ENCODE measurements at regions not wholly inside any gene's neighbourhood (a gene's known extent, or its start where the extent isn't known, plus 50 kb on each side); places are given as distances from the start of the nearest gene placed in this dataset.

DNA sequence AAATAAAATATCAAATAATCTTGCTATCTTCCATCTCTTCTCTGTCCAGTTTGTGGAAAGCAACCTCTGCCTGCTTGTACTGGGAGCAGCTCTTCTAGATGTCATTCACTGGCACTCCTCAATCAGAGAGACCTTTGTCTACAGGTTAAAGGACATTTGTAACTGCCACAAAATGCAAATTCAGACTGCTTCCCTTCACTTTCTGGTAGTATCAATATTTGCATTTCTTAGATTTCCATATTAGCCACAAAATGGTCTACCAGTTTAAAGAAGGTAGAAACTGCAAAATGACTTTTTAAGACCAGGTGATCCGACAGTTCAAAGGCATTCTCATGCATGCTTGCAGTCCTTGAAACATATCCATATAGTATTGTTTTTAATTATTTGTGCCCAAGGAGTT is 51.7 kb upstream of the RCN1 start:
- DNase-seq (ENCODE audit: low spot score): no peak

DNA sequence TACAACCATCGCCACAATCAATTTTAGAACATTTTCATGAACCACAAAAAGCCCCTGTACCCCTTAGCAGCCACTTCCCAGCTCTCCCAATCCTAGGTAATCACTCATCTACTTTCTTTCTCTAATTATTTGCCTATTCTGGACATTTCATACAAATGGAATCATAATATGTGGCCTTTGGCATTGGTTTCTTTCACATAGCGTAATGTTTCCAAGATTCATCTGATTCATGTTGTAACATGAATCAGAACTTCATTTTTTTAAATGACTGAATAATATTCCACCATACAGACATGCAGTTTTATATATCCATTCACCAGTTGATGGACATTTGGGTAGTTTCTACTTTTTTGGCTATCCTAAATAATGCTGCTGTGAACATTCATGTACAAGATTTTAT is 56.2 kb upstream of the RCN1 start:
- DNase-seq (ENCODE audit: low spot score): no peak

DNA sequence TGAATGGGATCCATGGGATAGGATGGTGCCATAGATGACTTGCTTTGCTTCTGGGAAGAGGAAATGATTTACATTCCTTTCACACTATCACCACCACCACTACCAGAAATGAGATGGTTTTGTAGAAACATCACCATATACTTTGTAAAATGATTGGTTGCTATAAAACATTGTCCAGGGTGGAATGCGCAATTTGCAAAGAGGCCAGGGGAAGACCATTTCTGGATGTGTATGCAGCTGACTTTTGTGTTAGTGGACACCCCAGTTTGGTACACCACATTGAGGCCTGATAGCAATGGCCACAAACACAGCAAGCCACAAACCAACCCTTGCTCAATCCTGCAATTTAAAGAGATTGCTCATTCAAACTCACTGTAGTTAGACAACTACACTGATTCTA is 56.7 kb upstream of the RCN1 start:
- no peak for DNase-seq (ENCODE audit: low spot score)

DNA sequence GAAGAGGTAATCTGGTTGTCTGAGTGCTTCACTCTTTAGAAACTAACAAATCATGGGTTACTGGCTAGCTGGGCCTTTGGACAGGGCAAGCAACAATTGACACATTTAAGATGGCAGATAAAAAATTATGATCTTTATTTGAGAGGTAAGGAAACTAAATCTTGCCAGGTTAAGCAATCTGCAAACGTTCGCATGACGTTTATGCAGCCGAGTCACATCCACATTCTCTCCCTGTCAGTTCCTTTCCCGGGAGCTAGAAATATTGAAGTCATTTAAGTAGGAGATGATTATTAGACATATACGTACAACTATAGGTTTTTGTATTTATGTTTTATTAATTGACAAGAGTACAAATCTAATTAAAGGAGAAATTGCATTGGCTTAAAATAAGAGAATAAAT is 57.4 kb upstream of the RCN1 start:
- DNase-seq (ENCODE audit: low spot score): no peak

DNA sequence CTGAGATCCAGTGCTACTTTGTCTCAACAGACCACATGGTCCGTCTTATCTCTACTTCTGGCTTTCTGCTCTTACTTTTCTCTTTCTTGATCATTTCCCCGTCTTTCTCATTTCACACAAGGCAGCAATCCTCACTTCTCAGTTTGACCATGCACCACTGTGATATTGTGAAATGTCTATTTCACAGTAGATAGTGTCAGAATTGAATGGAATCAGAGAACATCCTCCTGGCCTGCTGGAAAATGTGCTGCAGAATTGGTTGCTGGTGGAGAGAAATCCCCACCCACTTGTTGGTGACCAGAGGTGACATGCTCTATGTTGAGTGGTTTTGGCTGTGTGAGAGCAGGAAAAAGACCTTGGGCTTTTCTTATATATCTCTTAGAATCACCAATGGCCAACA is 57.8 kb upstream of the RCN1 start:
- no peak for DNase-seq (ENCODE audit: low spot score)

DNA sequence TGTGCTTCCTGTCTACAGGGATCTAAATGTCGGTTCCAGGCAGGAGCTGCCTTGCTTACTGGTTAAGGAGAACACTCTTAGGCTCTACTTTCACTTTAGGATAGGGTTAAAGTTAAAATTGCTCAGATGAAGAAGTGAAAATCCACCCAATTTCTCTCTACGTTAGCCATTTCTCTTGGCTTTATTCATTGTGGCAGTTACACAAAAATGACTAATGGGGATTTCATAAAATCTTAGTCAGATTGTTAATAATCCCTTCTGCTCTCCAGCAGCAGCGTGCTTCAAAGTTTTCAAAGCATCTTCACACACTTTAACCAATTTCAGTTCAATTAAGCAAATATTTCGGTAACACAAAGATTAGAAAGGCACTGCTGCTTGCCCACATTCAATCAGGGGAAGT is 58.4 kb upstream of the RCN1 start:
- no peak for DNase-seq (ENCODE audit: low spot score)

DNA sequence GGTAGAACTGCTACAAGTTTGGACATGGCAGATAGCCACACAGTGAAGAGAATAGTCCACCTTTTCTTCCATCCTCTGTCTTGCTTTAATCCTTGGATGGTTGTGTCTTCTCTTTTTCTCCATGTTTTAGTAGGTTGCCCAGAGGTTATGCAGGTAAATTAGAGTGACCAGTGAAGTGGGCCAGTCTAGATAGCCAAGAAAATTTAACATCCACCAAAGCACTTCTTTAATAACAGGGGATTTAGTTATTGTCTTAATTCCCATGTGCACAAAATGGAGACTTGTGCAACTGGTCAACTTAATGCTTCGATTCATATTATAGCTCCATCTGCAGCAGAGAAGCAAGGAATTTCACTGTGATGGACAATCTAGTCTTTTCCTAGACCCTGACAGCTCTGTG is 58.8 kb upstream of the RCN1 start:
- no peak for DNase-seq (ENCODE audit: low spot score)

DNA sequence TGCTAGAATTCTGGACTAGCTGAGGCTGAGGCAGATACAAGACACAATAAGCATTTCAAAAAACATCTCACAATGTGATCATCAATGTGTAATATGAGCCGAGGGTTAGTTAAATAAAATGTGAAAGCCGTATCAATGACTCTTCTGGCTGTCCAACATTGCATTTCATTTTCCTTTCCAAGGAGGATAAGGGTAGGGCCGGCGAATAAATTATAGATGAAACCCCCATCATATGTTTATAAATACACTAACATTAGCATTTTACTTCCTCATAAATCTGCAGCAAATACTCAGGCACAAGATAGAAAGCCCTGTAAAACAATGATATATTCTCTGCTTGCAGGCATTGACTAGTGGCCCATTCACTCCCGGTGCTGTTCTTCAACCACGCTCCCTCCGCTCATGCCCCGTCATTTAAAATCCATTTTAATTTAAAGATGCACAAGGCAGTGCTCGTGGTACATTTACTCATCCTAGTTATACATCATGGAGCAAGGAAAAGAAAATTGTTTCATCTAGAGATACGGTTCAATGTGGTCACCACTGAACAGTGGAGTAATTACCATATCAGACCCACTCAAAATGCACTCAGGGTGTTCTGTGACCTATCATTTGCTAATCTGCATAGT is 59.9 kb upstream of the RCN1 start:
- no peak for DNase-seq (ENCODE audit: low spot score)

DNA sequence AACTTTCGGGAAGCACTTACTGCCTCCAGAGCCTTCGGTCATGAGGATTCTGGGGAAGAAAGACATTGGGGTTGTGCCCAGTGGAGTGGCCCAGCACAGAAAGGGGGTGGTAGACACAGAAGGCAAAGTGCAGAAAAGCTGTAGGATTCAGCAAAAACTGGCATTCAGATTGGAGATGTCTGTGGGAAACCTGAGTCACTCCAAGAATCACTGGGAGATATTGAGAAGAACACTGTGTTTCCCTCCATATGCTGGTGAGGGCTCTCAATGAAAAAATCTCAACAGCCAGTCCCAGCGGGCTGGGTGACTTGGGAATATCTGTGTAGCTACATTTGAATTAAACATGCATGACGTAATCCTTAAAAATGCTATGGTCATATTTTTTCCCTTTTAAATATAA is 61.2 kb upstream of the RCN1 start:
- DNase-seq (ENCODE audit: low spot score): peak; percentile 19

DNA sequence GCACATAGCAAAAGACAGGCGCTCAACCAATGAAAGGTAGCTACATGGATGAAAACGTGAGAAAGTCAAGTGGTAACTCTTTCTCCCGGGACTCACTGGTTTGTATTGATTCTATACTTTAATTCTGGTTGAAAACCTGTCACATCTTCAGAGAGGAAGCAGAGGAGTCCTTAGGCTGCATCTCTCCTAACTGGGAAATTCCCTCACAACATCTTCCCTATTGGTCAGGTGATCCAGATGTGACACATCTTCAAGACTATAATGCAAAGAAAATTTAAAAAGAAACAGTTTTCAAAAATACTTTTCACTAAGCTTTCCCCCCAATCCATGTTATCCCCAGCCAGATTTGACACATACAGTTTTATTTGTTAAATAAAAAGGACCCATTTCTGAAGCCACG is 62.7 kb upstream of the RCN1 start:
- DNase-seq (ENCODE audit: low spot score): no peak

DNA sequence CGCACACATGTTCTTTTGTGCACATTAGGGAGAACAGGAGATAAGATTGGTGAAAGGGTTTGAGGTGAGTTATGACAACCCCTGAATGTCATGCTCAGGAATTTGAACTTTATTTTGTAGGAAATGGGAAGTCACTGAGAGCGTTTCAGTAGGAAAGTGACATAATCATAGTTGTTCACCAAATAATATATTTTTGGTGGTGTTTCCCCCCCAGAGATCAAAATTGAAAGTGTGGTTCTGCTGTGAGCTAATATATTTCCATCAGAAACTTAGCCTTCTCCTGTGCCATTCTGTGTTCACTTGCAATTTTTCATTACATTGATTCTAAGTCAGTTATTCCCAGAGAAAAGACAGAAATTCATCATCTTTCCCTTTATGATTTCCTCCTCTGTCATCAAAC is 64.1 kb upstream of the RCN1 start:
- no peak for DNase-seq (ENCODE audit: low spot score)

DNA sequence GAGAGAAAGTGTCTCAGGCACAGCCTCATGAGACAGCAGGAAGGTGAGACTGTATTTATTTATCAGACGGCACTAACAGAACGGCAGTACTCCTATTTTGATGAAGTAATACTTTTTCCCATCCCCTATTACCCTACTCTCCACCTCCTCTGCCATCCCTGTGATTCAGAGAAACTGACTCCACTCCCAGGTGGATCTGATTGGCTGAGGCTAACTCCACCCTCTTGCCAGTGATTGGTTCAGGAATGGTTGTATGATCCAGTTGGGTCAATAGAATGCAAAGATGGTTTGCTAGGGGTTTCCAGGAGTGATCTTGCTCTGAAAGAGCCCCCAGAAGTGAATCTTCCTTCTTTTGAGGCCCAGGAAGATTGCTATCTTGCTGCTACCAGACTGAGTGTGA is 65.9 kb upstream of the RCN1 start:
- DNase-seq (ENCODE audit: low spot score): no peak

DNA sequence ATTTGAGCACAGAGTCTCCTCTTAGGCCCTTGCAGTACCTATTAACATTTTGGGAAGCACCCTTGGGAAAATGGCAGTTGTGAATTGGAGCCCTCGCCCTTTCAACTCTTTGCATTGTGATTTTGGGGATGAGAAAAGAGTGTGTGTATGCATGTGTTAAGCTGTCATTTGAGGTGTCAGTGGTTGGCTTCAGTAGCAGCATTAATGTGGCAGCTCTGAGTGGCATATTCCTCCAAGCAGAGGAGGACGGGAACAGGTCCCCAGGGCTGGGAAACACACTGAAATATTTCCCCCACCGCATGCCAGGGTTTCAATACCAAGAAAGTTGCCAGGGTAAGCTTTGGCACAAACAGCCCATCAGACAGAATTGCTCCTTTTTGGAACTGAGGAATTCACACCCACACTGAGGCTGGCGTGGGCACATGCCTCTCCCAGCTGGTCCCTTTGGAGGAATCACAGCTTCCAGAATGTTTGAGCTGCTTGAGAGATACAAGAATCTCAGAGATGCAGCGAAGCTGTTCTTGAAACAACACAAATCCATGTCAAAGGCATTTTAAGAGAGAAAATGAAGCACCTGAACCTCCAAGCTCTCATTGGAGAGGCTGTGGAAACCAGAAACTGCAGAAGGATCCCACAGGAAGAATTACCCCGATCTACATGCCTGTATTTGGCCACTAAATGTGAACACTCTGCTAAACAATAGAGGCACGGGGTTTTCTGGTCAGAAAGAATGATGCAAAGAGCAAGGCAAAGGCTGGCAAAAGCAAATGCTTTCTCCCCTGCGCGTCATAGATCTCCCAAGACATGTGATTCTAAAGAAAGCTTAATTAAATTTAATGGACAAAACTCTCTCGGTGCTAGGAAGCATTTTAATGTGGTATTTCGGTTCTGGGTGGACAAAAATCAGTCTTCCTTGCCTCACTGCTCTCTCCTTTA is 67.2 kb upstream of the RCN1 start:
- DNase-seq (ENCODE audit: low spot score): peak; percentile 7

DNA sequence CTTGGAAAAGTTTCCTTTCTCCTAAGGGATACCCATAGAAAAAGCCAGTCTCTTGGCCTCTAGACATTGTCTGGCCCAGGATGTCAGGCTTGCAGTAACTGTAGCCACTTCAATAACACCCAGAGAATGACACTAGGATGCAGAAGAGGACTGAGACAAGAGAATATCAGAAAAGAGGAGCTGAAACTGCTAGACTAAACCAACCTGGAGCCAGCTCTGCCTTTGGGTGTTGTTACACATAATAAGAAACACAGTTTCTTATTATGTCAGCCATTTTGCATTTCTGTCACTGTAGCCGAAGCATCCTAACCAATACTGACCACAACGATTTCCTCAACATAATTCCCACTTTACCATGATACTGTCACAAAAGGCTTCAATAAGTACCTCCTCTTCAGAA is 72.2 kb upstream of the RCN1 start:
- no peak for DNase-seq (ENCODE audit: low spot score)

DNA sequence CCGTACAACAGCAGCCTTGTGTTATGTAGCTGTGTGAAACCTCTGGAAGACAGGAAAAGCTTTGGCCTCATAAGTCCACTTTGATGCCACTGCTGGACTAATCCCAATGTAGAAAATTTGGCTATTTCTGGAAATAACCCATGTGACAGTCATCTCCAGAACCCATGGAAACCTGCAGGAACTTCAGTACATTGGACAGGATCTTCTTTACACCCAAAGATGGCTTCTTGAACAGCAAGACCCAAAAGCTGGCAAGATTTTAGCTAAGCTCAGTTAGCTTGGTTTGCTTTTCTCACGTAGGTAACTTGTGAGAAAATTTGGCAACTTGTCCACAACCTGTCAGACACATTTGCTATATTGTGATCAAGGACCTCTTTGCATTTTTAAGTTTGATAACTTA is 74.8 kb upstream of the RCN1 start:
- no peak for DNase-seq (ENCODE audit: low spot score)

DNA sequence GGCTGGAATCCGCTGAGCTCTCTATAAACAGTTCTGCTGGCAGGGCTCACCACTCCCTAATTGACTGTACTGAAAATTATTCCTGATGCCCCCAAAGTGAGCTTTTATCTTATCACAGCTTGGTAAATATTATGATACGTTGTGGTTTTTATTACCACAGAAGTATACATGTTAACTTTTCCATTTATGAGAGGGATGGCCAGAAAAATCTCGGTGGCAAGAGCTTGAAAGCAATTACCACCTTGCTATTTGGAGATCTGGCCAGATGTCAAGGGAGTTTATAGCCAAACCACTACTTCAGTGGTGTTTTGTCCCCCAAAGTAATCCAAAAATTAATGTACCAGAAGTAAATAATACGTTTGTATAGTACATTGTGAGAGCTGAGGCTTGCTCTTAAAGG is 75.4 kb upstream of the RCN1 start:
- no peak for DNase-seq (ENCODE audit: low spot score)

DNA sequence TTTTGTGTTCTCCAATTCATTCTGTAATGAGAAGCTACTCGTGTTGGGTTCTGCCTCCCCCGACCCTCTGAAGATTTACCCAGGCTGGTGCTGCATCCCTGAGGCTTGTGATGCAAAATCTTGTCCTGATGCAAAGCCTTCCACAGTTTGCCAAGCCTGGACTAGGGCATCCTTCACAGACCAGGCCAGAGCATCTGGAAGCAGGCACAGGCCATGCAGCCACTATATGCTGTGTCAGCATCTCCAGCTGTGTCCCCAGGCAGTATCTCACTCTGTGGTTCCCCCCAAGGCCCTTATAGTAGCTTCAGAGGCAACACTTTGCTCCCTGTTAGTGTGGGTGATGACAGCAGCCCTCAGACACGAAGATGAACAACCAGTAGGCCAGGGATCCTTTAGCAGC is 77.3 kb upstream of the RCN1 start:
- DNase-seq (ENCODE audit: low spot score): no peak

DNA sequence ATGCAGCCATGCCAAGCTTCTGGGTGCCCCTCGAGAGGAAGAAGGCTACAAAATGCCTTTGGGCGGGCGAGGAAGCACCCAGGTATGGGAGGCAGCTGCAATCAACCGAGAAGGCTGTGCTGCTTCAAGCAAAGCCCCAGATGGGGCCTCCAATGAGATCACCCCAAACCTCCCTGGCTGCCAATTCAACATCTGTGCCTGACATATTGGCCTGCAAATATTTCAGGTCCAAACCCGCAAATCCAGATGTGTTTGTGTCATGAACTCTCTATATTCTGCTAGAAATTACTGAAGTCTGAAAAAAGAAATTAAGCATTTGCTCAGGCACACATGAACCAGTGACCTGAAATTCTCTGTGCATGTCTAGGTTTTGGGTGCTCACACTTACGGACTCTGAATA is 78.8 kb upstream of the RCN1 start:
- DNase-seq (ENCODE audit: low spot score): no peak

DNA sequence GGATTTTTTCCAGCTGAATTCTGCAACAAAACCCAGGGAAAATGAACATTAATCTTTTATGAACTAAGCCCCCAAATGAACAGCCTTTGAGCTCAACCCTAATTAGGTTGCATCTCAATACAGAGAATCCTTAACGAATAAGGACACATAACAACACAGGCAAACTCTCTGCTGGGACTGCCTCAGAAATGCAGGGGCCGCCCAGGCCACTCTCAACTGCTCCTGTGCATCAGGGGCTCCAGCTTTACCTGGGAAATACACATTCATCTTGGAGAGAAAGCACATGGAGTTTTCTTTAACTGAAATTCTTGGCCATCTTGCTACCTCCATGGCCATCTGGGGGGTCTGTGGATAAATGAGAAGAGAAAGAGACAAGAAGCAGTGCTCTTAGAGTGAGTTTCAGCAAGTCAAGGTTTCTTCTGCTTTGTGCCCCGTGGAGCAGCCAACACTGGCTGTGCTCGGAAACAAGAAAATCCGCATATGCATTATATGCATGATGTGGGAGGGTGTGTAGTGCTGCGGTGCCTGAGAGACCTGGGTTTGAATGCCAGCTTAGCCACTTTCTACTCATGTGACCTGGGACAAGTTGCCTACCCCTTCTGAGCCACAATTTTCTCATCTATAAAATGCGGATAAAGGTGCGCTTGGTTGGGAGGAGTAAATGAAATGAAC is 81.9 kb upstream of the RCN1 start:
- no peak for DNase-seq (ENCODE audit: low spot score)

DNA sequence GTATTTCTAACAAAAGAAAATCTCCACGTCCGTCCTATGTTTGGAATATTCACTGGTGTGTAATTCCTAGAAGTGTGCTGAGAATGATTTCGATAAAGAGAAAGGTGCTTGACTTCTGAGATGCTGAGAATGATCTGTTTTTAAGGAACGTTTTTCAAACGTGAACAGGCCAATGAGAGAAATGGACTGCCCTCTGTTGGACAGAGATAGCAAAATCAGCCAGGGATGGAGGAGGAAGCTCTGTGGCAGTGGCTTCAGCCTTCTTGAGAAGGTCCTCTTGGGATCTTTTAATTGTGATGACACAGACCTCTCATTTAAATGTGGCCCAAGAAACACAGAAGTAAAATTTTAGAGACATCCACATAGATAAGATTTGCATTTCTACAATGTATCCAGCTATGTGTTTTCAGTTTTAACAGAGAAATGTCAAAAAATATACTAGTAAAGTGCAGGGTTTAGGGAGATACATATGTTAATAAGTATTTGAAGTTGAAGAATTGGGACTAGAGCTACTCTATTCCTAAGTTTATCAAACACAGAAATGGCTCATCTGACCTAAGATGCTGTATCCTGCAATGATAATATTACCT is 84.0 kb upstream of the RCN1 start:
- peak; percentile 61 for DNase-seq (ENCODE audit: low spot score)

DNA sequence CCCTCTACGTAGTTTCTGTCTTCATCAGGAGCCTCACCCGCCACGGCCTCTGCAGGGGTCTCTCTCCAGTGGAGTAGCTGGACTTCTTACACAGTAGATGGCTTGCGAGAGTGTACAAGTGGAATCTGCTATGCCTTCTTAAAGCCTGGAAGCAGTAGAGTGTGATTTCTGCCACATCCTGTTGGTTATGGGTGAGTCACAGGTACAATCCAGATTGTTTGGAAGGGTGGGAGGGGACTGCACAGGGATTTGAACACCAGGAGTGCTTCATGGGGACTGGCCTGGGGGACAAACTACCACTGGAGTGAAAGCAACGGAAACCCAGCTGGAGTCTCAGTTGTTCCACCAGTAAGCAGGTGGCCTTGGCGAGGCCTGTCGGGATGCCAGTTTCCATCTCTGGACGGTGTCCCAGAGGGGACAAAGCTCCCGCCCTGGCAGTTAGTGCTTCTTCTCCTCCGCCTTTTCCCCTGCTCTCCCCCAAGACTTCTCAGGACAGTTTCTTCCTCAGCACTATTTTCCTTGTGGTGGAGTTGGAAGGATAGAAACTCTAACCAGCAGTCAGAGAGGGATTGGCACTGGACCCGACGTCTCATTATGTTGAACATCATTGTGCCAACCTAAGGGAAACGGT is 85.0 kb upstream of the RCN1 start:
- no peak for DNase-seq (ENCODE audit: low spot score)

DNA sequence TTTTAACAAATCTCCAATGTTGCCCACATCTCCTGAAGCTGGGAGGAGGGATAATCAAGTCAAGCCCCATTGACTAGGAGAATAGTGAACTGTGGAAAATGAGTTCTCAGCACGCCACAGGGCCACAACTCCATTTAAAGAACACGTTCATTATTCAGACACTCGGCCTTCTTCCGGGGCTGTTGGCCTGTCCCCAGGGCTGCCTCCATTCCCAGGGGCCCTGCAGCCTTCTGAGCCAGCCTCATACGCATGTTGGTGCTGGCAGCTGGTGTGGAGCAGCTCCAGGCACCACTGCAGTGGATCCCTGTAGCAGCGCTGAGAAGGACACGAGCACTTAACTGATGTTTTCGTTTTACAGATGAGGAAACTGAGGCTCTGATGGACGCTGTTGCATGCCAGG is 87.5 kb upstream of the RCN1 start:
- DNase-seq (ENCODE audit: low spot score): no peak

Data from pons (tissue), 1 donor.